NT2/D1 (cell line): ENCODE measurements at regions not wholly inside any gene's neighbourhood (a gene's known extent, or its start where the extent isn't known, plus 50 kb on each side); places are given as distances from the start of the nearest gene placed in this dataset.

Source experiments
- DNase-seq: peaks from one replicate; pipeline ENCODE4 v3.0.0-alpha.2; 2011; ENCODE audit warnings: low read depth, low spot score
- H3K27me3 ChIP-seq: 2 replicates; pipeline ENCODE4 v1.6.0; 2011; ENCODE audit warnings: mild to moderate bottlenecking; ENCODE audit not compliant: insufficient read length, insufficient read depth
- H3K36me3 ChIP-seq: 2 replicates; pipeline ENCODE4 v1.6.1; 2011; ENCODE audit warnings: mild to moderate bottlenecking, low read length, mixed read lengths; ENCODE audit not compliant: insufficient read depth, insufficient read length
- H3K4me1 ChIP-seq: 2 replicates; pipeline ENCODE4 v1.5.1; 2011; ENCODE audit not compliant: insufficient read depth, insufficient read length
- H3K4me3 ChIP-seq: 2 replicates; pipeline ENCODE4 v1.5.1; 2011; ENCODE audit warnings: low read depth; ENCODE audit not compliant: insufficient read length
- H3K9ac ChIP-seq: 2 replicates; pipeline ENCODE4 v1.6.0; 2011; ENCODE audit warnings: low read depth; ENCODE audit not compliant: insufficient read length
- H3K9me3 ChIP-seq: 2 replicates; pipeline ENCODE4 v1.5.1; 2011; ENCODE audit warnings: mild to moderate bottlenecking, low read length; ENCODE audit not compliant: insufficient read depth
- SUZ12 ChIP-seq: IDR thresholded peaks from 2 replicates; pipeline ENCODE4 v1.6.1; 2011; ENCODE audit not compliant: insufficient read length, insufficient read depth; ENCODE audit errors: extremely low read depth
- YY1 ChIP-seq: IDR thresholded peaks from 2 replicates; pipeline ENCODE4 v1.6.1; 2011; ENCODE audit not compliant: insufficient read length, insufficient read depth
- ZNF274 ChIP-seq: IDR thresholded peaks from 2 replicates; pipeline ENCODE4 v1.6.1; 2011; ENCODE audit warnings: mild to moderate bottlenecking, low read depth, low read length

GRCh38 chr5:163880302-163880701 is 374.9 kb downstream of the MAT2B start:
- H3K9ac ChIP-seq, result no peak overlapping the region
- no peak for DNase-seq
- no peaks in the 10 kb centered on the region for H3K9me3 ChIP-seq
- no peak overlapping the region for H3K4me3 ChIP-seq
- no peaks in the 10 kb centered on the region for H3K4me1 ChIP-seq
- H3K27me3 ChIP-seq, result no peaks in the 10 kb centered on the region
- TF ChIP-seq YY1 (no peak), ZNF274 (no peak), SUZ12 (no peak)
- H3K36me3 ChIP-seq, result no peaks in the 10 kb centered on the region

DNA sequence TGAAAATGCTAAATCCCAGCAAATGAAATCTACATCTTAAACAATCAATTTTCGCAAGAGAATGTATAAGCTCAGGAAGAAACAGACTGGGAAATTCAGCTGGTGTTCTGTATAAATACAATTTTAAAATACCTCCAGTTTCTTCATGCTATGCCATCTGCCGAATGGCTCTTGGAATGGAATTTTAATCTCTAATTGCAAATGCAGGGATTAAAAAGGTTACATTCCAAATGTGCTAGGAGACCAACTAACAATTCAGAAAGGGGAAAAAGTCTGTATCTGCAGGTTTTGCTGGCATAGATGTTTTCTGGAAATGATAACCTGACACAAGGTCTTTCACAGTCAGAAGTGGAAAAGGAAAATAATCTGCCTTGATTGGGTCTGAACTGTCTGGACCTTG is 379.7 kb downstream of the MAT2B start:
- Histone ChIP-seq H3K9me3 (no peaks in the 10 kb centered on the region), H3K4me3 (no peak overlapping the region), H3K36me3 (no peaks in the 10 kb centered on the region), H3K4me1 (no peaks in the 10 kb centered on the region), H3K27me3 (no peaks in the 10 kb centered on the region), H3K9ac (no peak overlapping the region)
- TF ChIP-seq YY1 (no peak), ZNF274 (no peak), SUZ12 (no peak)
- no peak for DNase-seq

GRCh38 chr5:163887854-163888253 is 382.4 kb downstream of the MAT2B start:
- H3K27me3 ChIP-seq, result no peaks in the 10 kb centered on the region
- TF ChIP-seq SUZ12 (no peak), ZNF274 (no peak), YY1 (no peak)
- no peaks in the 10 kb centered on the region for H3K9me3 ChIP-seq
- H3K4me3 ChIP-seq, result no peak overlapping the region
- H3K4me1 ChIP-seq, result no peaks in the 10 kb centered on the region
- no peaks in the 10 kb centered on the region for H3K36me3 ChIP-seq
- no peak for DNase-seq
- no peak overlapping the region for H3K9ac ChIP-seq

DNA sequence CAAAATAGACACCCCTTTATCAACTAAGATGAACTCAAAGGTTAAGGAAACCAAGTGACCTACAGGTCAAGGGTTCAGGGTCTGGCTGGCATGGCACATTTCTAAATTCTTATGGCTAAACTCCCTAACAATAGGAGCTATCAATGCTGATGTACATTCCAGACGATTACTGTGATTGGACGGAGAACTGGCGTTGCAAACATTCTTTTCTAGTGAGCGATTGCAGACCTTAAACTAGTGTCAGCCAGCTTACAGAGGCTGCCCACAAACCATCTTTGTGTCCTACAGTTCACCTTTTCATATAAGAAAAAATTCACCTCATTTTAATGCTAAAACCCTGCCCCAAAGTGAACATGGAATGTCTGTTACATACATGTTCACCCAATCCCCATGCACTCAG is 382.9 kb downstream of the MAT2B start:
- no peak for DNase-seq
- H3K4me3 ChIP-seq, result no peak overlapping the region
- H3K4me1 ChIP-seq, result no peaks in the 10 kb centered on the region
- H3K27me3 ChIP-seq, result no peaks in the 10 kb centered on the region
- no peaks in the 10 kb centered on the region for H3K36me3 ChIP-seq
- no peaks in the 10 kb centered on the region for H3K9me3 ChIP-seq
- no peak for TF ChIP-seq SUZ12
- TF ChIP-seq ZNF274, result no peak
- no peak for TF ChIP-seq YY1
- H3K9ac ChIP-seq, result no peak overlapping the region

GRCh38 chr5:163889369-163889768 is 383.9 kb downstream of the MAT2B start:
- Histone ChIP-seq H3K36me3 (no peaks in the 10 kb centered on the region), H3K27me3 (no peaks in the 10 kb centered on the region)
- DNase-seq, result no peak

GRCh38 chr5:163890261-163890660 is 384.8 kb downstream of the MAT2B start:
- Histone ChIP-seq H3K9ac (no peak overlapping the region), H3K27me3 (no peaks in the 10 kb centered on the region), H3K4me1 (no peaks in the 10 kb centered on the region), H3K9me3 (no peaks in the 10 kb centered on the region), H3K36me3 (no peaks in the 10 kb centered on the region), H3K4me3 (no peak overlapping the region)
- no peak for DNase-seq
- TF ChIP-seq ZNF274 (no peak), YY1 (no peak), SUZ12 (no peak)

More at GRCh38 chr5:163889369-163889768, 383.9 kb downstream of the MAT2B start:
- TF ChIP-seq ZNF274 (no peak), YY1 (no peak), SUZ12 (no peak)
- Histone ChIP-seq H3K9ac (no peak overlapping the region), H3K4me3 (no peak overlapping the region), H3K9me3 (no peaks in the 10 kb centered on the region), H3K4me1 (no peaks in the 10 kb centered on the region)

- Histone ChIP-seq H3K4me1 (no peaks in the 10 kb centered on the region), H3K36me3 (no peaks in the 10 kb centered on the region), H3K27me3 (no peaks in the 10 kb centered on the region), H3K4me3 (no peak overlapping the region), H3K9me3 (no peaks in the 10 kb centered on the region), H3K9ac (no peak overlapping the region)
- TF ChIP-seq YY1, result no peak
- no peak for TF ChIP-seq SUZ12
- no peak for TF ChIP-seq ZNF274
- no peak for DNase-seq
Measured at GRCh38 chr5:163893281-163893680, 387.9 kb downstream of the MAT2B start.
